HG03575 (cell line): ENCODE measurements at regions not wholly inside any gene's neighbourhood (a gene's known extent, or its start where the extent isn't known, plus 50 kb on each side); places are given as distances from the start of the nearest gene placed in this dataset.

Source experiments
- ATAC-seq: cut with Tn5 transposase; IDR thresholded peaks from one replicate; pipeline ENCODE4 v1.9.1; 2021; ENCODE audit not compliant: unreplicated experiment, insufficient number of reproducible peaks, low FRiP score; ENCODE audit errors: extremely low read depth

DNA sequence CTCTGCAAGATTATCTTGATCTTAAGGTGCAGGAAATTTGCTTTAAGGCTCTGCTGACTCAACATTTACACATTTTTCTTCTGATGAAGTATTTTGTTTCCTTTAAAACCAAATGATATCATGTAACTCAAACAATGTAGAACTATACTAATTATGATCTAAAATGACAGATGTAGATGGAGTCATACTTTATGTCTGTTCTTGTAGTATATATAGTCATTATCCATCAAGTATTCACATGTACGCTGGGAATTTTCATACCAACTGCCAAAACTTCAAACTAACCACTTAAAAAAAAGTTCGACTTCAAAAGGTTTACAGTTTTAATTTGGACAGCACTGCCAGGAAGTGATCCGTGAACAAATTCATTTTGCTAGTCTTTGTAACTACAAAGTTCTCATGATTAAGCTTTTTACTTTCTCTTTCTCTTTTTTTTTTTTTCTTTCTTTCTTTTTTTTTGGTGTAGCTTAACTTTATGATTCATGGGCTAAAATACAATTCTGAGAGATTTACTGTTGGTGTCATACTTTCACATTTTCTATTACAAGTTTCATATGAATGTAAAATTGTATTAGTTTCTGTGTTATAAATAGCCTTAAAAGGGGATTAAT is 509.0 kb upstream of the CXADR start:
- no peak for ATAC-seq

DNA sequence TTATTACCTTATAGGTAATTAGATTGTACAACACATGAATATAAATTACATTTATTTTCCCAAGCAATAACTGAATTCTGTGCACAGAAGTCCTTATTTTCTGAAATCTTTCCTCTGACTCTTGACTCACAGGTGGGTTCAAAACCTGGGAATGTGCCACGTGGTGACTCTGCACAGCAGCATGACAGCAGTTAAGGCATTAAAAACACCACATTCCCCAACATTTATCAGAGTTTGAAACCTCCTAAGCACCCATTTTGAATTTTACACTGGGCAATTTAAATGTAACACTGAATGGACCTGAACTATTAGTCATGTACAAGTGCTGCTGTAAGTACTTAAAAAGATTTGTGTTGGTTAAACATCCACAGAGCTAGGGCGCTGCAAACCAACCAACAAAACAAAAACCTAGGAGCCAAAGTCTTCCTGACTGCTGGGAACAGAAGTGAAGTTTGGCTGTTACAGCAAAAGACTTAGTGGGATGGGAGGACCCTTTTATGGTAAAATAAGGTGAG is 480.6 kb upstream of the CXADR start:
- no peak for ATAC-seq

DNA sequence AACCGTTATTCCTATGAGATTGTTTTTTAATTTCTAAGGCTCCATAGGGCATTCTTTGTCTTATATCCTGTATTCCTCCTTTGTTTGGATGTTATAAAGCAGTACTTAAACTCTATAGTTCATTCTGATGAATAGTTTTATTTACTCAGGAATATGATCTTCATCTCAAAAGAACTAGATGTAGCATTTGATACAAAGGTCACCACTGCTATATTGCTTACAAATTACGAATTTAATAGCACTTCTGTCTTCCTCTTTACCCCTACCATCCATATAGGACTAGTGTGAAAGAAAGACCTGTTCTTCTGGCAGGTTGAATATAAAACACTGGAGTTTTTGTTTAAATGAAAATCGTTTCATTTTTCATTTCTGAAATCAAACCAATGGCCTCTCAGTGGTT is 468.1 kb upstream of the CXADR start:
- no peak for ATAC-seq

DNA sequence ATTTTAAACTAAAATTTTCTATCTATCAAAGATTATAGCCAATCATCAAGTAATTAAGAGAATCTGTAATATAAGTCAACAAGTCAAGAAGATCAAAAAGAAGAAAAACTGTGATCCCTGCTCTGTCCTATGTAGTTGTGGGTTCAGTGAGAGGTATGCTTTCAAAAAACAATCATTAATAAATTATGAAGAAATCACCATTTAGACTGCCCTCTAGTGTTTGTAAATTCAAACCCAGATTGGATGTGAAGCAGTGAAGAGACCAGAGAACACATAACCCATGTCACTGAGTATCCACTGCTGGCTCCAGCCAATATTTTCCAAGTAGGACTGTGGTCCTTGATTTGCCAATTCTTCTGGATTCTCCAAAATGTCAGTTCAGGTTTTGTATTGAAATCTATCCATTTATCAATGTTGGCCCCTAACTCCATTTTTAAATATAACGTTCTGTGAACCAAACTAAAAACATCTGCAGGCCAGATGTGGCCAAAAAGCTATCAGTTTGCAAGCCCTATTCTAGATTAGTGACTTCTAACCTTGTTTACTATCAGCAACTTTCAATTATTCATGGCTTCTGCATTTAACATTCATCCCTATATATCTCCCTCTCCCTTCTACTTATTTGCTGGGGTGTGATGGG is 467.5 kb upstream of the CXADR start:
- ATAC-seq: no peak

DNA sequence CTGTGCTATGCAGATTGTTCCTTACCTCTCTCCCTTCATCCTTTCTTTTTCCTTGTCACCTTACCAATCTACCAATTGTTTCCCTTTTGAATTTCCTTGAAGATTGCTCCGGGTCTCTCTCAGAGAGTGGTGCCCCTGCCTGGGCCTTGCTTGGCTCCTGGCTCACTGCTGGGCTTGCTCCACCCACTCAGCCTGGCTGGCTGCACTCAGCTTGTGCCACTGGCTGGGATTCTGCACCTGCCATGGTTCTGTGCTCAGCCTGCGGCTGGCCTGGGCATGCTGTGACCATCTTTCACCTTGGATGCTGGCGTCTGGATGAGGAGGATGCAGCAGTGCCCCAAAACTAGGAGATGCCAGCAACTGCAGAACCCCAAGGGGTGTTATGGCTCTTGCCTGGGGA is 463.9 kb upstream of the CXADR start:
- ATAC-seq: no peak

DNA sequence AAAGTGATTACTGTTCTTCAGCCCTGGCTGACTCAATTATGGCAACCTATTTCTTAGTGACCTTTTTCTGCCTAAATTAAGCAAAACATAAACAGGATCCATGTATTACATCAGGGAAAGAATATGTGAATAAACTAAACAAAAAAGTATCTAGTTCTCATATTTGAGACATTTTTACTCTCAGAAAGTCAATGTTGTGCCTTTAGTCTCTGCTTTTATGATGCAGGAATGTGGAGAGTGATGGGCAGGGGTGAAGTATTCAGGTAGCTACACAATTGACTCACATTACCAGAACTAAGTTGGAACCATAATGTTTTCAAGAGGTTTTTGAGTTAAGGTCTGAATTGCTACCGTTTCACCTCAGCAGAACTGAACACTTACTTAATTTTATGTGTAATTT is 462.7 kb upstream of the CXADR start:
- ATAC-seq: no peak

DNA sequence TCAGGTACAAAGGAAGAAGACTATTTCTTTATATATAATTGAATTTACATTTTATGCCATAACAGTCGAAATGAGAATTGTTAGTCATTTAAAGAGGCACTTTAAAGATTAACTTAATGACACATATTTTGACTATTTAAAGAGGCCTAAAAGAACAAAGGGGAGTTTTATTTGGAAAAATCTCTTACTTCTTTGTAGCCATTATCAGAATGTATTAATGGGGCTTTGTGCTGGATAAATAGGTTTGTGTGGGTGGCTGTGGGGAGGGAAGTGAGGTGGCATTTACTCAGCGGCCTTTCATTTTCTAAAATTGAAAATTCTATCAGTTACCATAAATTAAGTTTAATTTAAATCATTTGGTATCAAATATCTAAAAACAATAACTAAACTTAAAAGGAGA is 462.2 kb upstream of the CXADR start:
- no peak for ATAC-seq

DNA sequence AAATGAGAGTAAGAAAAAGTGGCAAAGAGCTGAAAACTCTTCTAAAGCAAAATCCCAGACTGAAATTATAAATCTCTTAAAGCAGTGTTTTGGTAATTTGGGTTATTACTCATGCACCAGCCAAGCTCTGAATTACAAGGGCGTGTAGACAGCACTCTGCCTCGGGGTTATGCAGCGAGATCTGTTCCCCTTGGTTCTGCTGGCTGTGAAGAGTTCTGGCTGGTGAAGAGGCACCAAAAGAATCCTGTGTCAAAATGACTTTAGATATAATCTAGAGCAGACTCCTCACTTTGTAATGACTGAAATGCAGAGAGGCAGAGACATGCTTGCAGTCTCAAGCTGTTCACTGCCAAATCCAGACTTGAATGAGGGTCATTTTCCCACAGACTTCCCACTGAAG is 461.8 kb upstream of the CXADR start:
- ATAC-seq: no peak

DNA sequence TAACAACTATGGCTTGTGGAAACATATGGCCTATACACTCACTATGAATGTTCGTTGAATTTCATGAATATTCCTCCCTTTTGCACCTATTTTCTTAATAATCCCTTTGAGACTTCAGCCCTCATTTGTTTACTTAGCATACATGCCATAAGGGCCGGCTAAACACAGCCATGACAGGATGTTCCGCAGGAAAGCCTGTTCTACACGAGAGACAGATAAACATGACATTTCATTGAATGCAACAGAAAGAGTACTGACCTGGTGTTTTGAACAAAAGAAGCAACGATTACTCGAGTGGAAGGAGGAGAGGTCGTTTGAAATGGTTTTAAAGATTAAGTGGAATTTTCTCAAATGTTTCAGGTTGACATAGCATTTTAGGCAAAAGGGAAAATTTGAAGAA is 459.5 kb upstream of the CXADR start:
- no peak for ATAC-seq

DNA sequence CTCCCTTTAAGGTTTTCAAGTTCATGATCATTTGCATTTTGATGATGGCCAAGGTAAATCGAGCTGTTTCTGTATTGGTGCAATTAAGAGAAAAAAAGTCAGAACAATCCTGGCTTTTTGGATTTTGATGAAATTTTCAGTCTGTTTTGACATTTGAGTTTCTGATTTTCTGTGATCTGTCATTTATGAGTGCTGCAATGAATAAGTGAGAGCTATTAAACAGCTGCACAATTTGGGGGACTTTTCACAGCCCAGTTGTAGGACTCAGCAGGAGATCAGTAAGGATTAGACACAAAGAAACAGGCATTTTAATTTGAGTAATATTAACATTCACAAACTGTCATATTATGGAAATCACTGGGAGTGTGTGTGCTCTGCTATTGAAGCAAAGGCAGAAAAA is 452.9 kb upstream of the CXADR start:
- no peak for ATAC-seq

DNA sequence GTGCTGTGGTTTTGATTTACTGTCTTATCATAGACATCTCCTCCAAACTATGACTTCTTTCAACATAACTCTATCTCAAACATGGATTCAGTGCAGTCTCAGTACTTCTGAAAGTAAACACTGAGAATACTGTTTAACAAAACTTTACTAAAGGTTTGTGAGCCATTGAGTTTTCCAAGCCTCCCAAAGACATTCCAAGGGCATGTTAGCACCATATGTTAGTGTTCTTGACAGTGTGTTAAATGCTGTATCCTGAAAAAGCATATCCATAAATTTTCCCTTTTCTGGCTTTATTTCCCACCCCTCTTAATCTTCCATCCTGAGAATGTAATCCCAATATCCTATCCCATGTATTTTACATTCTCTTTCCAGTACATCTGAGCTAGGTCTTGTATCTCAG is 446.8 kb upstream of the CXADR start:
- no peak for ATAC-seq

DNA sequence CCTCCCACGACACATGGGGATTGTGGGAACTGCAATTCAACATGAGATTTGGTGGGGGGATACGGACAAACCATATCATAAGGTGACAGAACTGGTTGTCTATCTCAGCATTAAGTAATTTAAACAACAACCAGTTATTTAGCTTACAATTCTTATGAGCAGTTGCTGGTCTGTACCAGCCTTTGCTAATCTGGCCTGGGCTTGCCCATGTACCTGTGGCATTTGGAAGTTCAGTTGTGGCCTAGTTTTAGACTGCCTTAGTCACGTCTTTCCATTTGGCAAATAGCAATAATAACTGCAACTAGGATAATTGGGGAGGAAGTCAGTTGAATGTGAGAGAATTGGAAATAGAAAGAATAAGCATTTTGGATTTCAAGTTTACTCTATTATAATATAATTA is 441.8 kb upstream of the CXADR start:
- ATAC-seq: no peak

DNA sequence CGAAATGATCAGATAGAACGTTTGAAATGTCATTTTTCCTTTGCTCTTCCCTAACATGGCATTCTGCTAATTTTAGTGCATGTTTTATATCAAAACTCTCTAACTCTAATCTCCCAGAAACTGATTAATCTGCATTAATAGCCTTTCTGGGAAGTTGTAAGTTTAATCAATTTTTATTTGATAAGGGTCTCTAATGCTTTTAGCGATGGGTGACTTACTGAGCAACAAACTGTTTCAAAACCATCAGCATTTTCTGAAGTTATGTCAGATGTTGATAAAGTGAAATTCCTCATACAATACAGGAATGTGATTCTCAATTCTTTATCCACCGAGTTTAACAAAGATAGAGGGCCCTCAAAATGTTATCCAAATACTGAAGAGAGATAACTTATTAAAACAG is 431.6 kb upstream of the CXADR start:
- ATAC-seq: no peak

DNA sequence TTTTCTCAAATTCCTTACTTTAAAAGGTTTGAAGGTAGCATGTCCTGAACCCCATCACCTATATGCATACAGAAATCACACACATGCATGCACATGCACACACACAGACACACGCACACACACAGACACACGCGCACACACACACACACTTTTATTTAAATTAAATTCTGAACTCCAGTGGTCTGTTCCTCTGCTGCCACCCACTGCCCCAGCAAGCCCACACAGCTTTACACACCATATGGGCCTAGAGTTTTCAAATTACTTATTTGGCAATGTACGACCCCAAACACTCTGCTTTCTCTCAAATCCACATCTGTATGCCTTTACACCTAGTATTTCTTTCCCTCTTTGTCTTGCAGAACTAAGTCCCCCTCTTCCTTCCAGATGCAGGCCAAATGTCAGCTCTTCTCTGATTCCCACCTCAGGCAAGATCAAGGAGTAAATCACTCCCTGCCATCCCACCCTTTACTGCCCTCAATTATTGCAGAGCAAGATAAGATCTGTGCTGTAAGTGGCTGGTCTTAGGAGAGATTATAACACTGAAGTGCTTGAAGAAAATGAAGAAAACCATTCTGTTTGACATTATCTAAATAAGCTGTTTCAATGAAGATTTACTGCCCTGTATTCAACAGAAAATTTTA is 429.9 kb upstream of the CXADR start:
- no peak for ATAC-seq

DNA sequence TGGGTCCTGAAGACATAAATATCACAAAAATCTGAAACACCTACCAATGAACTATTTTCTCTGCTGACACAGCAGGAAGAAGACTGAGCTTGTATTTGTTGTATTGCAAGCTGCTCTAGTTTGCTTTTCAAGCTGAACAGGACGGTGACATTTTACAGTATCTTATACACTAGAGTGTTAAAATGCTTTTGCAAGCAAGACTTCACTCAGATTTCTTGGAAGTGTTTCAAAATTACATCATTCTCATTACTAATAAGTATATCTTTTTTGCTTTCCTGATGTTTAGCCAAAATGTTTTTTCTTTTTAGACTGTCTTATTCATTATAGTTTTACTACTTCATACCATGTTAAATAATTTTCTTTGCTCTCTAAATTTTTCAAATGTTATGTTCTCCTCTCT is 427.1 kb upstream of the CXADR start:
- ATAC-seq: no peak

DNA sequence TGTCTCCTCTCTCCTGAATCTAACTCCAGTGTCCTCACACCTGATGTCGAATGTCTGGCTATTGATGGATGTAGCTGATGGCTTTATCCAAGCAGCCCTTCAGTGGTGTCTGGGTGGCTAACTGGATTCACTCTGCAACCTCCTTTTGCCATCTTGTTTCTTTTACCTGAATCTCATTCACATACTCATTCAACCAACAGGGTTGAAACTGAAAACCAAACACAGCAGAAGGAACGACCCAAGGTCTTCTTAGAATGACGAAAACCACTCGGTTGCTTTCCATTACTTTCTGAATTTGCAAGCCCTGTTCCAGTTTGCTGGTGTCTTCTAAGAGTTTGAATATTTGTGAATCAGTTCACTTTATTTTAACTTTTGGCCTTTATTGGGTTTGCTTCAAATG is 424.3 kb upstream of the CXADR start:
- no peak for ATAC-seq

DNA sequence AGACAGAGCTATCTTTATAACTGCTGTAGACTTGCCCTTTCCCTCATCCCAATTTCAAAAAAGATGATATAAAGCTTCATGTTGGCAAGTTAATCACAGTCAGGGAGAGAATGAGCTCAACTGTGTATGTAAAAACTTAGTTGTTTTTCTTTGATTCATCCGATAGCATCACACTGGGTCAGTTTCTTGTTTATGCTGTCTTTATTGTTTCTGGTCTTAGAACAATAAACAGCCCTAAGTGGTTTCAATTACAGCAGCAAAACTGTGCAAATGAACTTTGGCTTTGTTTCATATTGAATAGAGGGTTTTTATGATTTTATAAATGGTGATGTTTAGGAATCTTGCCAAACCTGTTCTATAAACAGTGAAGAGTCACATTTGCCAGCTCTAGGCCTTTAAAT is 423.8 kb upstream of the CXADR start:
- no peak for ATAC-seq

DNA sequence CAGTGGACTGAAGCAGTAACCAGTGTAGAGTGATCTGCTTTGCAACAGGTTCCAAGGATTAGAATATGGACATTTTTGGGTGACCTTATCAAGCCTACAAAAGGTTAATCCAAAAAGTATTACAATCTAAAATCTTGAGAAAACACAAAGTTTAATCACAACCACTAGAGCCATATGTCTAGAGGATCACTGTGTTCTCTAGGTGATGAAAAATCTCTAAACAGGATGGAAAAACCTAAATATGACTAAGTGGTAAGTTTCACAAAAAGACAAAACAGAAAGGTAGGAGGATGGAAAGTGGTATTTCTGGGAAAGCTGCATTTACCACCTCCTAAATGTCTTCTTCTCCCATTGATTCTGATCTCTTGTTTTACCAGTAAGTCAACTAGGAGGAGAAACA is 411.1 kb upstream of the CXADR start:
- ATAC-seq: no peak

DNA sequence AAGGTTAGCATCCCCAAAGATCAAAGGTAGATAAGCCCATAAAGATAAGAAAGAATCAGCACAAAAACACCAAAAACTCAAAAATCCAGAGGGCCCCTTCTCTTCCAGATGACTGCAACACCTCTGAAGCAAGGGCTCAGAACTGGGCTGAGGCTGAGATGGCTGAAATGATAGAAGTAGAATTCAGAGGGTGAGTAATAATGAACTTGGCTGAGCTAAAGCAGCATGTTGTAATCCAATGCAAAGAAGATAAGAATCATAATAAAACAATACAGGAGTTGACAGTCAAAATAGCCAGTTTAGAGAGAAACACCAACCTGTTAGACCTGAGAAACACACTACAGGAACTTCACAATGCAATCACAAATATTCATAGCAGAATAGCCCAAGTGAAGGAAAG is 406.9 kb upstream of the CXADR start:
- ATAC-seq: no peak

DNA sequence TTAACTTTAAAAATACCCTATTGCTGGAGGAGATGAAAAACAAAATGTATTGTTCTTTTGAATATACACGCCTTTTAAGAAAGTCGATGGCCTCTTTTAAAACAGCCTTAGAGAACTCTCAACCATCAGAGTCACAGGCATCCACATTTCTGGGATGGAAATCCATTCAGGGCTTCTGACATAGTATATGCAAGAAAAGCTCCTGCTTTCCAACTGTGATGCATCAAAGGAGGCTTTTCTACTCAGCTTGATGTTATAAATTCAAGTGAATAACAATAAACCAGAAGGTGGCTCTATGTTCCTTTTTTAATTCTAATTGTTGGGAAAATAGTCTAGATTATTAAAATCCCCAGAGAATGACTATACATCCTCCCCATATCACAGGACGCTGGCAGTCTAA is 398.8 kb upstream of the CXADR start:
- ATAC-seq: no peak
